ENCODE measurements at regions not wholly inside any gene's neighbourhood (a gene's known extent, or its start where the extent isn't known, plus 50 kb on each side); places are given as distances from the start of the nearest gene placed in this dataset.
"Not testable (repeated sequence)": the region's sequence is repeated elsewhere in the genome, so short reads cannot be mapped to it uniquely, and the experiment has no call there.

DNA sequence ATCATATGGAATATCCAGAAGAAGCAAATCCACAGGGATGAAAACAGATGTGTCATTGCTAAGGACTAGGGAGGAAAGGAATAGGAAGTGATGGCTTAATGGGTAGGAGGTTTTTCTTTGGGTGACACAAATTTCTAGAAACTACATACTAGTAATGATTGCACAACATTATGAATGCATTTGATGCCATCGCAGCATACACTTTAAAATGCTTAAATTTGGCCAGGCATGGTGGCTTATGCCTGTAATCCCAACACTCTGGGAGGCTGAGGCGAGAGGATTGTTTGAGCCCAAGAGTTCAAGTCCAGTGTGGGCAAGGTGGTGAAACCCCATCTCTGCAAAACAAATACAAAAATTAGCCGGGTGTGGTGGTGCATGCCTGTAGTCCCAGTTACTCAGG lies 1370.8 kb downstream of the AACS start:
- DNase-seq (ENCODE audit: extremely low read depth, low read depth) = no peak
- TF ChIP-seq, protein P1, sequence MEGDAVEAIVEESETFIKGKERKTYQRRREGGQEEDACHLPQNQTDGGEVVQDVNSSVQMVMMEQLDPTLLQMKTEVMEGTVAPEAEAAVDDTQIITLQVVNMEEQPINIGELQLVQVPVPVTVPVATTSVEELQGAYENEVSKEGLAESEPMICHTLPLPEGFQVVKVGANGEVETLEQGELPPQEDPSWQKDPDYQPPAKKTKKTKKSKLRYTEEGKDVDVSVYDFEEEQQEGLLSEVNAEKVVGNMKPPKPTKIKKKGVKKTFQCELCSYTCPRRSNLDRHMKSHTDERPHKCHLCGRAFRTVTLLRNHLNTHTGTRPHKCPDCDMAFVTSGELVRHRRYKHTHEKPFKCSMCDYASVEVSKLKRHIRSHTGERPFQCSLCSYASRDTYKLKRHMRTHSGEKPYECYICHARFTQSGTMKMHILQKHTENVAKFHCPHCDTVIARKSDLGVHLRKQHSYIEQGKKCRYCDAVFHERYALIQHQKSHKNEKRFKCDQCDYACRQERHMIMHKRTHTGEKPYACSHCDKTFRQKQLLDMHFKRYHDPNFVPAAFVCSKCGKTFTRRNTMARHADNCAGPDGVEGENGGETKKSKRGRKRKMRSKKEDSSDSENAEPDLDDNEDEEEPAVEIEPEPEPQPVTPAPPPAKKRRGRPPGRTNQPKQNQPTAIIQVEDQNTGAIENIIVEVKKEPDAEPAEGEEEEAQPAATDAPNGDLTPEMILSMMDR (IDR thresholded peaks at IDR 0.05; ENCODE audit: low read depth, low read length, missing control alignments) = no peak
- no peak overlapping the region for H3K4me3 ChIP-seq (replicated peaks; ENCODE audit: low read depth, low read length)

DNA sequence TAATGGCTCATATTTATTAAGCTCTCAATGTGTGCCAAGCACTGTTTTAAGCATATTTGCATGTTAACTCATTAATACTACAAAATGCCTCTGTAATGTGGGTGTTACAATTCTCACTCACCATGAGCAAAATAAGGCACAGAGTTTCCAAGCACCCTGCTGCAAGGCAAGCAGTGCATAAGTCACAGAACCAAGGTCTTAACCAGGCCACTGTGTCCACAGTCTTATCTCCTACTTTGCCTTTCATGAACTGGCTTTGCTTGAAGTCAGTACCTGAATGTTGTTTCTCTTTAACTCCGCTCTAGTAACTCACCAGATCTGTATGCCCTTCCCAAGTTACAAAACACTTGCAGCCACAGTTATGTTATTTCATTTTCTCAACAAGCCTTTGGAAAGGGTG lies 1372.7 kb downstream of the AACS start:
- DNase-seq (ENCODE audit: extremely low read depth, low read depth) = no peak
- TF ChIP-seq, protein P1 (IDR thresholded peaks at IDR 0.05; ENCODE audit: low read depth, low read length, missing control alignments) = no peak
- H3K4me3 ChIP-seq (replicated peaks; ENCODE audit: low read depth, low read length) = no peak overlapping the region

DNA sequence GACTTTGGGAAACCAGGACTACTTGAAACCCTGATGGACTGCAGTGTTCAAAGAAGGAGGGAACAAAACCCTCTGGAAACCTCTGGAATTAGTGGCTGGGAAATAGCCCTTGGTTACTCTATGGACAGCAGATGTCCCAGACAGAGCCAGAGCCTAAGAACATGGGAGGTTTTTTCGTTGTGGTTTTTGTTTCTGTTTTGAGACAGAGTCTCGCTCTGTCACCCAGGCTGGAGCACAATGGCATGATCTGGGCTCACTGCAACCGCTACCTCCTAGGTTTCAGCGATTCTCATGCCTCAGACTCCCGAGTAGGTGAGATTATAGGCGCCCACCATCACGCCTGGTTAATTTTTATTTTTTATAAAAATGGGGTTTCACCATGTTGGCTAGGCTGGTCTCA lies 1378.7 kb downstream of the AACS start:
- no peak overlapping the region for H3K4me3 ChIP-seq (replicated peaks; ENCODE audit: low read depth, low read length)
- DNase-seq (ENCODE audit: extremely low read depth, low read depth) = no peak
- TF ChIP-seq, protein P1 (IDR thresholded peaks at IDR 0.05; ENCODE audit: low read depth, low read length, missing control alignments) = no peak

DNA sequence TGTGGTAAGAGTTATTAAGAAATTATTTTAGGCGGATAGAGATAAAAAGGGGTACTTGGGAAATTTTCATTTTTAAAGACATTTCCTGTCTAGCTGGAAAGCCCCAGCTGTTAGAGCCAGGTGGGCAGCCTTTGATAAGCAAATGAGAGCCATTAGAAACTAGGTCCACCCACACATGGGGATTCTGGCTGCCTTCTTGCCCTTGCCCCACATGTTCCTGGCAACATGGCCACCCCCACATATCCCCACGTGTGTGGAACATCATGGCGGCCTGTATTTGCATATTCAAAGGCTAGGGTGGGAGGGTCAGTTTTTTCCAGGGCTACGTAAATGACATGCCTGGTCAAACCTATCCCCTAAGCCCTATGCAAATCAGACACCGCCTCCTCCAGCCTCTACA lies 1382.1 kb downstream of the AACS start:
- TF ChIP-seq, protein P1 (IDR thresholded peaks at IDR 0.05; ENCODE audit: low read depth, low read length, missing control alignments) = no peak
- no peak overlapping the region for H3K4me3 ChIP-seq (replicated peaks; ENCODE audit: low read depth, low read length)
- no peak for DNase-seq (ENCODE audit: extremely low read depth, low read depth)

DNA sequence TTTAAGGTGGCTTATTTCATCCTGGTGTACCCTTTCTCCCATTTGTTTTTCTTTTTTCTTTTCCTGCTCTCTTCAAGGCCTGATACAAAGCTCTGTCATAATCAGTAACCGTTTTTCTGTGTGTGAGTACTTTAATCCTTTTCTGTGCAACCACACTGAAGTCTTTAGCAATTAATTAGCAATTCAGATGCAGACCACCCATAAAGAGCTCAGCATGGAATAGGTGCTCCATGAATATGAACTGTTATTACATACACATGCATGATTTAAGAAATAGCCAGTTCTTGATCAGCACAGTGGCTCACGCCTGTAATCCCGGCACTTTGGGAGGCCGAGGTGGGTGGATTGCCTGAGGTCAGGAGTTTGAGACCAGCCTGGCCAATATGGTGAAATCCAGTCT lies 1386.6 kb downstream of the AACS start:
- H3K4me3 ChIP-seq (replicated peaks; ENCODE audit: low read depth, low read length) = no peak overlapping the region
- TF ChIP-seq, protein P1 (IDR thresholded peaks at IDR 0.05; ENCODE audit: low read depth, low read length, missing control alignments) = no peak
- no peak for DNase-seq (ENCODE audit: extremely low read depth, low read depth)

DNA sequence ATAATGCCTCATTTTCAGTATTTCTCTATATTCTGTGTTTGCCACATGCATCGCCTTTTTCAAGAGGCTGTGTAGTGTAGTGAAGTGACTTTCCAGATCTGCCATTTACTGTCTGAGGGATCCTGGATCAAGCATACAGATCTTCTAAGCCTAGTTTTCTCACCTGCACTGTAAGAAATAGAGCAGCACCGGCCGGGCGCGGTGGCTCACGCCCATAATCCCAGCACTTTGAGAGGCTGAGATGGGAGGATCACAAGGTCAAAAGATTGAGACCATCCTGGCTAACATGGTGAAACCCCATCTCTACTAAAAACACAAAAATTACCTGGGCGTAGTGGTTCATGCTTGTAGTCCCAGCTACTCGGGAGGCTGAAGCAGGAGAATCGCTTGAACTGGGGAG lies 1387.5 kb downstream of the AACS start:
- not testable (repeated sequence) for DNase-seq (ENCODE audit: extremely low read depth, low read depth)

DNA sequence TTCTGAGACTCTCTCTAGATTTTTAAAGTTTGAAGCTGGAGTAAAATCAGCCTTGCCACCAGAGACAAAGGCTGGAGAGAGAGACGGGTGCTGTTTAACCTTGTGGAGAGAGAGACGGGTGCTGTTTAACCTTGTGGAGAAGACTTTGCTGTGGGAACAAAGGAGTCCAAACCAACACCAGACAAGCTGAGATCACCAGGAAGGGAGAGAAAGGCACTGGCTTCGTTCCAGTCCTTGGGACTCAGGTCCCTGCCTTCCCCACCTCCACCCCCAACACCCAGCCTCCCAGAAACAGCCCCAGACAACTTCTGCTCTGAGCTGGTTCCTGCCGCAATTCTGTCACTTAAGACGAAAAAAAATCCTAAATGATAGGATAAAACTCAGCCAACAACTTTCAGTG lies 1389.3 kb downstream of the AACS start:
- H3K4me3 ChIP-seq (replicated peaks; ENCODE audit: low read depth, low read length) = no peak overlapping the region
- DNase-seq (ENCODE audit: extremely low read depth, low read depth) = no peak
- TF ChIP-seq, protein P1 (IDR thresholded peaks at IDR 0.05; ENCODE audit: low read depth, low read length, missing control alignments) = no peak

More for the DNA sequence above, 1387.5 kb downstream of the AACS start:
- not testable (repeated sequence) for H3K4me3 ChIP-seq (replicated peaks; ENCODE audit: low read depth, low read length)
